ENCODE measurements at regions not wholly inside any gene's neighbourhood (a gene's known extent, or its start where the extent isn't known, plus 50 kb on each side); places are given as distances from the start of the nearest gene placed in this dataset.

GRCh38 chr5:2214910-2215590 lies 332.3 kb upstream of the IRX4 start:
- TF ChIP-seq POLR2A (IDR thresholded peaks at IDR 0.05) = no peak
- TF ChIP-seq, protein P1, sequence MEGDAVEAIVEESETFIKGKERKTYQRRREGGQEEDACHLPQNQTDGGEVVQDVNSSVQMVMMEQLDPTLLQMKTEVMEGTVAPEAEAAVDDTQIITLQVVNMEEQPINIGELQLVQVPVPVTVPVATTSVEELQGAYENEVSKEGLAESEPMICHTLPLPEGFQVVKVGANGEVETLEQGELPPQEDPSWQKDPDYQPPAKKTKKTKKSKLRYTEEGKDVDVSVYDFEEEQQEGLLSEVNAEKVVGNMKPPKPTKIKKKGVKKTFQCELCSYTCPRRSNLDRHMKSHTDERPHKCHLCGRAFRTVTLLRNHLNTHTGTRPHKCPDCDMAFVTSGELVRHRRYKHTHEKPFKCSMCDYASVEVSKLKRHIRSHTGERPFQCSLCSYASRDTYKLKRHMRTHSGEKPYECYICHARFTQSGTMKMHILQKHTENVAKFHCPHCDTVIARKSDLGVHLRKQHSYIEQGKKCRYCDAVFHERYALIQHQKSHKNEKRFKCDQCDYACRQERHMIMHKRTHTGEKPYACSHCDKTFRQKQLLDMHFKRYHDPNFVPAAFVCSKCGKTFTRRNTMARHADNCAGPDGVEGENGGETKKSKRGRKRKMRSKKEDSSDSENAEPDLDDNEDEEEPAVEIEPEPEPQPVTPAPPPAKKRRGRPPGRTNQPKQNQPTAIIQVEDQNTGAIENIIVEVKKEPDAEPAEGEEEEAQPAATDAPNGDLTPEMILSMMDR (IDR thresholded peaks at IDR 0.05 in 4 of 5, conservative IDR thresholded peaks at IDR 0.05 in 1 of 5) = no peak
